HG03103 (cell line): ENCODE measurements at regions not wholly inside any gene's neighbourhood (a gene's known extent, or its start where the extent isn't known, plus 50 kb on each side); places are given as distances from the start of the nearest gene placed in this dataset.

ENCODE experiments used
- ATAC-seq: cut with Tn5 transposase; IDR thresholded peaks from one replicate; pipeline ENCODE4 v1.9.1; 2021; ENCODE audit warnings: low read depth; ENCODE audit not compliant: unreplicated experiment

DNA sequence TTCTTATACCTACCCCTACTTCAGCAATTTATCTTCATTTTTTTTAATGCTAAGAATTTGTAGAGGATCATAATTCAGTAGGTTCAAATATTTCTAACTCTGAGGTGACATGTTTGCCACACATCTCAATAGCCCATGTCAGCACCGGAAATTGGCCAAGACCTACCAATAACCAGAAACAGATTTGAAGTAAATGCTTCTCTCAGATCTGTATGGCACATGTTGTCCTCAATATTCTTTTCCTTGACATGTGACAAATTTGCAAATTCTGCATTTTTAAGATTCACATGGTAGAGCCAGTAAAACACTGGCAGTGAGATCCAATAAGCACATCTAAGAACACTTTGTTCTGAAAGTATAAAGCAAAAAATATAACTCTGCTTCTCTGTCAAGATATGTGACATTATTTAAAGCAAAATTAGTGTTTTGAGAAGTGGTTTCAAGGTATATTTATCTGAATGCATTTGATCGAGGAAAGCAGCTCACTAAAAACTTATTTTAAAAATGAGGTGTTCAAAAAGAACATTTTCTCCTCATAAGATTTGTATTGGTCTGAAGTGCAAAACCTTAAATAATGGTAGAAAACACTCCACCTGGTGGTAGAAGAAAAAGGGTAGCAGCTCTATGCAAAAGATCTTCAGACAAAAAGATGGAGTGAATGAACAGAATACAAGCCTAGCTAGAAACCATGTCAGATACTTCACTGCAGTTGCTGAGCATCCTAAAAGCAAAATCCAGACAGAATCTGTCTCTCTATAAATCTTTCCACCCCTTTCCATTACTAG lies 513.8 kb upstream of the FAM241A start:
- no peak for ATAC-seq

DNA sequence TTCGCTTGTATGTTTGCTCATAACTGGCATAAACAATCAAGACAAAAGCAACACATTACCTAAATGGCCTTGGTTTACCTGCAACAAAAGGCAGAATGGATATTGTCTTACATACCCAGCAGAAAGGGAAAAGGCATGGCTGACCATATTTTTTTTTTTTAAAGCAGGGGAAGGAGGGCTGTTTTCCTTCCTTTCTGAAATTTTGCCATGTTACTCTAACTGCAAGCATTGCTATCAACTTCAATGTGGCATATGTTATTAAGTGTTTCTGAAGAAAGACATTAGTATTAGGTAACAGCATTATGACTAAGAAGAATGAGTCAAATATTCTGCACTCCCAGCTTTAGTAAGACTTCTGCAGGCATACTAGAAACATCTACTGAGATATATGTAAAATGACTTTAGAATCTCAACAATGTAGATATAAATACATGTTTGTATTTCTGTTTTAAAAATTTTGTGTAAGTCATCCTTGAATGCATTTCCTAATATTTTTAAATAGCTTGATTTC lies 512.6 kb upstream of the FAM241A start:
- ATAC-seq, result no peak

DNA sequence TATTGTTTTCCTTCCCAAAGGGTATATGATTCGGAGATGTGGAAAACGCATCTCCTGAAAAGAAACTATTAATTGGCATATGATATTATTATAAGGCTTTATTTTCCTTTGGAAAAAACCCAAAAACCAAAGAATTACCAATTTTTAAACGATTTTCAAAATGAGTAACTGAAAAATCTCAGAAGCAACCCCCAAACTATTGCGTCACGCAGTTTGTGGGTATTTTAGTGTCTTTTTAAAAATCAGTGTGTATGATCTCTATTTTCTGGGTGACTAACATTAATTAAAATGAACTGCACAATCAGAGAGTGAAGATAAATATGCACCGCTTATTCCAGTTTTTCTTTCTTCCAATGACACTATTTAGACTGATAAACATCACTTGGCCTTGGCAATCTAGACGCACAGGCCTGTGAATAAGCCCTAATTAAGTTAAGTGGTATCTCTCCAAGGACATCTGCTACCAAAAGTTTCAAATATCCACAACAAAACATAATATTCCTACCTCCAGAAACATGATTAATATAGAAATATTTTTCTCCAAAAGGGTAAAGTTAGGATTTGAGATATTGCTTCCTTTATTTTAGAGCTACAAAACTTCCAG lies 511.5 kb upstream of the FAM241A start:
- ATAC-seq, result no peak

DNA sequence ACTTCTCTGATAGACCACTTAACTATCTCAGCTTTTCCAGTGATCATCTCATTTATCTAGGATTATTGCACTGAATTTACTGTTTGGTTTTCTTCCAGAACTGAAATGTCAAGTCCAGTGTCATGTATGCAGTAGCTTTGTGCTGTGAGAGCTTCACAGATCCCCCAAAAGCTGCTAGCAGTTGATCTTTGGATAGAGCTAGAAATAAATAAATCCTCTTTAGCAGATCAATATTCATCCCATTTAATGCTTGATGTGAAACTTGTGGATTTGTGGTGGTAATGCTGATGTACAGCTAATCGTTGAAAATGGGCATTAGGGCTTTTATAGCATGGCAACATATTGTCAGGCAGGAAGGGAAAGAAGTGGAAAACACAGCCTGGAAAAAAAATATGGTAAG lies 509.6 kb upstream of the FAM241A start:
- no peak for ATAC-seq

DNA sequence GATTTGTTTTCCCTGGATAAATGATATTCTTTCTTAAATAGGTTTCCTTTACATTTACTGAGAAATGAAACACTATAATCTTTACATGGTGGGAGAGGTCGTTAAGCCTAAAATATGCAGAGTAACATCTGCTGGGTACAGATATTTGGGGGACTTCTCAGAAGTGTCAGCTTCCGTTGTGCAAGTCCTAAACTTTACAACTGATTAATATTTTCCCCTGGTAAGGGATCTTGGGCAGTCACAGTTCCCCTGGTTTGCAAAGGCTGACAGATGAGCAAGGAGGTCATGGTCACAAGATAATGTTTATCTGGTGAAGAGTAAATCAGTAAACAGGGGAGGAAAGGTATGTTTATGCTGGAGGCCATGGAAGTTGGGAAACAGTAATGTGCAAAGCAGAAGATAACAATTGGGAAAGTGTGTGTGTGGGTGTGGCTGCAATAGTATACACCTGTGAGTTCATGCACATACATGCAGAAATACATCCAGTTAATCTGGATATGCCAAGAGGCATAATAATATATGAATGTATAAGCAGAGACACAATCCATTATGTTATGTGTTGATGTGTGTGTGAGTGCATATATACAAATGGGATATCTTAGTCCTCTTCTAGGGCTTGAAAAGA lies 508.2 kb upstream of the FAM241A start:
- ATAC-seq, result no peak

DNA sequence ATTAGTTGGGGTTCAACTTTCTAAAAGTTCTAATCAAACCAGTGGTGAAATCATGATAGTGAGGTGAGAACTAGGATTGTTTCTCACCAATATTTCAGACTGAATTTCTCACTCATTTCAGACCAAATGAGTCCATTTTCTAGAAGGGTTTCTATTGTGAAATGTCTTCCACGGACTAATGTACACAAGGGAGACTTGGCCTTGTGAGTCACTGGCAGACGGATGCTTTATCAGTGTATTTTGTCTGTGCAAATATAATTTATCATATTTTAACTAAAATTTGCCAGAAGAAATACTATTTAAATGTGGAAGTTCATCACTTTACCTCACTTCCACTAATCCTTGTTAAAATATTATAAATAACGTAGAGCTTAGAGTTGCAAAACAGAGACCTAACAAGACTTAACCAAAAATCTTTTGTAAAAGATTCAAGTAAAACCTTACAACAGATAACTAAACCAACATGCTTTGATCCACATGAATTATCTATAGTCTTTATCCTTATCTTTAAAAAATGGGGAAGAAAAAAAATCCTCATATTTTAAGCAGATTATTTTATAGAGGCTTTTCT lies 506.0 kb upstream of the FAM241A start:
- ATAC-seq, result no peak

DNA sequence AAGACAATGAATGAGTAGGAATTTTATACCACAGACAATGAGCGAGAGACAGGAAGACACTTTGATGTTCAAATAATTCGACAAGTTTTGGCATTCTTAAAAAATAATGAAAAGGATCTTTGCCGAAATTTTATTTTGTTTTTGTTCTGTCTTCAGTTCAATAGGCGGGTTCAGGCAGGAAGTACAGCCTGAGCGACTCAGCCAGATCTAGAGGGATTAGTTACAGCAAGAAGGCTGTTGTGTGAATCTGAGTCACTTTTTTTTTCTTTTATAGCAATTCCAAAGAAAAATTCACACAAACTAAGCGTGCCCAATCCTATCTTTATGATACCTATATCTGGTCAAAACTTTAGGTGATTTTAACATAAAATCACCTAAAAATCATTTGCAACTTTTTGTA lies 505.4 kb upstream of the FAM241A start:
- ATAC-seq, result no peak

DNA sequence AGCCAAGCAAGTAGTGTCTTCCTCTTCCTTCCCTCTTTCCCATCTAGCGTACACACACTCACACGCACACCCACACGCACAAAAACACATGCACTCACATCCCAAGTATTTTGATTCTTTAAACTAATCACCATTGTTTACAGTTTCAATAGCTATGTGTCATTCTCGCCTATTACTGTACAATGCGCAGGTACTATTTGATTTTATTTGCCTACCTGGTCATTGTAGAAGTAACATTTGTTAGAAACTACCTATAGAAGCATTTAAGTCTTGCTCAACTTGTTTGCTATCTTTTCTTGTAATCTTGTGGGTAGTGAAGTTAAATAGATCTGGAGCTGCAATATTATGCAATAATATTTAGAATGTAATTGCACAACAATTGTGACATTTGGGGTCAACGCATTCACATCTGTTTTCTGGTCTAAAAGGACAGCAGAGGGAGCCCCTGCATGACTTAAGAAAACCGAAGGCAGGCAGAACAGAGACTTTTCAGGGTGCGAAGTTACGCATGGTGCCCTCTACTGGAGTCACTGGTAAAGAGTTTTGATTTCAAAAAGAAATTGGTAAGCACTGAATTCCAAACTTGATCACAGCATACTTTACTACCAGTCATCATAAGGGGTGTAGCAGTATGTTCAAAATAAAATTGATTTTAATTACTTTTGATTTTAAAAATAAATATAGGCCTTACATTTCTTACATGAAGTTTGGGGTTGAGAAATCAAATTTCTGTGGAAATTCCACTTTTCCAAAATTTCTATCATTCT lies 503.3 kb upstream of the FAM241A start:
- ATAC-seq, result peak; percentile 96

DNA sequence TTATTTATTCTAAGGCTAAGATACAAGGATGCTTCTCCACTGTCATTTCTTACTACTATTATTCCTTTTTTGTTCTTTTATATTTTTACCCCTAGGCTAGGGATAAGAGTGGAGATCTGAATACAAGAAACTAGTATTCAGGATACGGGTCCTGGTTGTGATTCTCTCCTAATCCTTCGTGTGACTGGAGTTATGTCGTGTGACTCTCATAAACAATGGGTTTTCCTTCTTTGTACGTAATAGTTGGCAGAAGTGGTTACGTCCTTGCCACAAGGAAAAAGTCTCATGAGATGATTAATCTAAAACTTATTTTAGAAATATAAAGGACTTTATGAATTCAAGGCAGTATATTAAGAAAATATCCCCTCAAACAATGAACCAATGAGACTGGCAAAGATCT lies 497.2 kb upstream of the FAM241A start:
- no peak for ATAC-seq

DNA sequence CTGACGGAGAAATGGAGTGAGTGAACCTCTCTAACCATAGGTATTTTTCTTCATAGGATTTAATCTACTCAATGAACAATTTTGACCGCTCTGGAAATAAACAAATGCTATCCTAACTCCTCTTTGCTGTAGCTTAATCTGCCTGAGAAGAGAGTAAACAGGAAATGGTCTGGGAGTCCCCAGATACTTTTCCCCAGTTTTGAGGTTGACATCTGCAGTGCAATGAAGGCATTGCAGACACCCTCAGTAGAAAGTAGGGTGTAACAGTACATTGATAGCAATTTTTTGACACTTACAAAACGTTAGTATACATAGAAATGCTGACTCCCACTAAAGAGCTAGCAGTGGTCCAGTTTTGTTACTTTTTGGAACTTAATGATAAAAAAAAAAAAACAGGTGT lies 495.9 kb upstream of the FAM241A start:
- ATAC-seq, result no peak

DNA sequence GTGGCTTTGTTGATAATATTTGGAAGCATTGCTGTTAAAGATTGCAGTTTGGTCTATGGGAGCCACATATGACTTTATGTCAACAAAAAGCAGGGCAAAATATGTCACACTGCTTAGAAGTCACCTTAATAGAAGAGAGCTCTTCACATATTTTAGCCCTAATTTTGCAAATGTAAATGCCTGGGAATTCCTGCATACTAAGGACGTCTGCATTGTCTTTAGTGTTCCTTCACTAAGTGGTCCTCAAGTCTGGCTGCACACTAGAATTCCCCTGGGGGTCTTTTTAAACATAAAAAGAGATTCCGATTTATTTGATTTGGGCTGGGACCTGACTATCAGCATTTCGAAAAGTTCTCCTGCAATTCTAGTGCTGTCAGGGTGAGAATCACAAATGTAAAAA lies 495.1 kb upstream of the FAM241A start:
- no peak for ATAC-seq

DNA sequence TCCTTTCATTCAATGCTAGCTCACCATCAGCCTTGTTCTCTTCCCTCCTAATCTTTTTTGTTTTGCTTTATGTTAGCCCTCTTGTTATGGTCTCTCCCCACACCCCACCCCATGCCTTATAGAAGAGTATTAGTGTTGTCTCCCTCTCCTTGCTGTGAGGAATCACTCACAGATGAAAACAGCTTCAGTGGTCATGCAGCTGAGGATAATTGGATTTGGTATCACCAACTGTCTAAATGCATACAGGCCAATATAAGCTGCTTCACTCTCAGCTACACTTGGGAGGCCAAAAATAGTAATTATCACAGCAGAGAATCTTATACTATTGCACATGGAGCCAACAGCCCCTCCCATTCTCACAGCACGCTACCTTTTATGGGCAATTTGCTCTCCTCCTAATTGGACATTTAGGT lies 494.6 kb upstream of the FAM241A start:
- ATAC-seq, result no peak

DNA sequence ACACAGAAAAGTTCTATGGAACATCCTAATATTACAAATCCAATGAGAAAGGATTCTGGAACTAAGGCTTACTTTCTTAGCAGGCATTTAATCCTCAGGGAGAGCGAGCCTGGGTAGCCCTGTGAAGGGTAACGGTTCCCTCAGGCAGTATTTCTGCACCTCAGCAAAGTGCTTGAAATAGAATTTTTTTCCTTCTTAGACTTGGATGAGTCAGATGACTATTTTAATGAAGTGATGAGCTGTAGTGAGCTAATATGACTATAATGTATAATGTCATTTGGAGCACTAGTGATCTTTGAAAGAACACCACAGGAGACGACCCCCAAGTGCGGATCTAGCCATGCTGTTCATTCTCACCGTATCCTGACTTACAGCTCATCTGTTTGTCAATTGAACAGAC lies 493.0 kb upstream of the FAM241A start:
- ATAC-seq, result no peak

DNA sequence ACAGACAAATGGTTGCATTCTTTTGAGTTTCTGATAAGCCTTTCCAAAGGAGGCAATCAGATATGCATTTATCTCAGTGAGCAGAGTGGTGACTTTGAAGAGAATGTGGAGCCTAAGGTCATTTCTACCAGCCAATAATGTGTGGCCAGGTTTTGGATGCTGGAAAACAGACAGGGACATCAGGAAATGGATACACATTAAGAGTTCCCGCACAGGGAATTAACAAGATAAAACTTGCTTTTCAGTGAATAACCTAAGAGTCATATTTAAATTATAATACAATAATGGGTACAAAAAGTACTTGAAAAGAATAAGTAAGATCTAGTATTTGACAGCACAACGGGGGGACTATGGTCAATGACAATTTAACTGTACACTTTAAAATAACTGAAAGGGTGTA lies 492.3 kb upstream of the FAM241A start:
- no peak for ATAC-seq

DNA sequence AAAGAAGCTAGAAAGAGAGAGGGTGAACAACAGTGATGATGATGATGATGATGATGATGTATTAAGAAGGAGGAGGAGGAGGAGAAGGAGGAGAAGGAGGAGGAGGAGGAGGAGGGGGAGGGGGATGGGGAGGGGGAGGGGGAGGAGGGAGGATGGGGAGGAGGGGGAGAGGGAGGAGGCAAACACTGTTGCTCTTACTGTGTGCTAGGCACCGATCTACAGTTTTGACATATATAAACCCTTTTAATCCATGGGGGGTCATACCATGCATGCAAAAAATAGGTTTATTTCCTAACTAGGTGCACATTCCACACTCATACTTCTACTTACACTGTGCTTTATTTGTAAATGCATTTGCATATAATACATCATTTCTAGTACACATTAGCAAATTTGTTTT lies 482.8 kb upstream of the FAM241A start:
- no peak for ATAC-seq

DNA sequence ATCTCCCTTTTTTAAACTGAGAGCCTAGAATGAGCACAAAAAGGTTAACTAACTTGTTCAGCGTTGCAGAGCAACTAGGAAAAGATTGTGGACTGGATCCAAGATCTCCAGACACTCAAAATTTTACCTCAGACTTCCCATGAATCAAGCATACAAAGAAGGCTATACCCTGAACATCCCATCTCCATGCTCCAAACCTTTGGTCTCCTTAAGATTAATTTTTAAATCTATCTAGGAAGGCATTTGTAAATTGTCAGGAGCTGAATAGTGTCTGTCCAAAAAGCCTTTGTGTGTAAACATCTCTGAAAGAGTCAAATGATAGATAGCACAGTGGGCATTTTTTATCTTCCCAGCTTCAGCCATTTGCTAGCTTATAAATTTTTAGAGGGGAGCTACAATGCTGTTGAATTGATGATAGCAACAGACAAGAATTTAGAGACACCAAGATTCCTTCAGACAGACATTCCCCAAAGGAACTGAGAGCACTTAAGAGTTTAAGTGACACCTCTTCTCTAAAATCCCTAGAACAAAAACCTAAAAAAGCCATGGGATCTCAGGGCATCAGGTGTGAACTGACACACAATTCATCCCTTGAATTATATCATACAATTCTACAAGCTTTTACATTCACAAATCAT lies 480.8 kb upstream of the FAM241A start:
- ATAC-seq, result no peak

DNA sequence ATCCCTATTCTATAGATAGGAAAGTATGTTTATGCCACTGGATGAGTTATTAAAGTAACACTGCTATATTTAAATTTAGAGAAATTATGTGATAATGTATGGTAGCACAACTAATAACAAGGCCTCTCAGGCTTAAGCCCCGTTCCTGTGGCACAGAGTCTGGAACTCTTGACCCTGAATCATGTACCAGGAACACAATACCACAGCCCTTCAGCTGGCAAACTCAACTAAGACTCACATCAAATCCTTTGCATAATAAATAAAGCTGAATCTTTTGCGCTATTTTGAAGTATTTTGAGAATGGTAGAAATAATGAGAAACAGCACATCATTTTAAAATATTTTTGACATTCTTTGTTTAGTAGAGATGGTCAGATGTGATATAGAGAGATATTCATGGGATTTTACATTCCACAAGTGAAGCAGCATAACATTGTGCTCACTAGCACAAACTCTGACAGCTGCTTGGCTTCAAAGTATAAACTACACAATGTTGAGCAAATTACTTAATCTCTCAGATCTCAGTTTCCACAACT lies 478.4 kb upstream of the FAM241A start:
- no peak for ATAC-seq

DNA sequence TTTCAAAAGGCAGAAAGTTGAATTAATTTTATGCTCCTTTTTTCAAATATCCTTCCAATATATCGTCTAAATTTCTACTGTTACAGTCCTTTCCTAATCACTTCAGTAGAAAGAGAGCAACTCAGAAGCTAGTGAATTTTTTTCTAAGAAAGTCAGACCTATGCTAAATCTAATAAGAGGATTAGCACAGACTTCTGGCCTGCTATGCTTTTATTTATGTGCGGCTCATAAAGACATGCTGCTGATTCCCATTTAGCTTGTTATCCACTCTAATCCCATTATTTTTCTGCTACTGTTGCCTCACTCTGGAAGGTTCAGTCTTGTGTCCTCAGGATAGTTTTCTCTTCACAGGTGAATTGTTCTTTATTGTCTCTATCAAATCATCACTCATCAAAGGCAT lies 473.5 kb upstream of the FAM241A start:
- ATAC-seq, result no peak

DNA sequence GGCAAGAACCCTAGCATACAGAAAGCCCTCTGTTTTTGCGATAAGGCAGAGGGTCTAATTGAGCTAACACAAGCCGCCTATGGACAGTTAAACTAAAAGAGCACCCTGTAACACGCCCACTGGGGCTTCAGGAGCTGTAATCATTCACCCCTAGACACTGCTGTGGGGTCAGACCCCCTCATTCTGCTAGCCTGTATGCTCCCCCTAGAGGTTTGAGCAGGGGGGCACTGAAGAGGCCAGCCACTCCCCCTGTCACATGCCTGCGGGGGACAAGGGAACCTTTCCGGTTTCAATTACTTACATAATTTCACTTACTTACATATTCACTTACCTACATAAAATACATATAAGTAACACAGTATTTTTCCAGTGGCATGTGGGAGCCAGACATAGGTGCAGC lies 469.5 kb upstream of the FAM241A start:
- ATAC-seq, result no peak

DNA sequence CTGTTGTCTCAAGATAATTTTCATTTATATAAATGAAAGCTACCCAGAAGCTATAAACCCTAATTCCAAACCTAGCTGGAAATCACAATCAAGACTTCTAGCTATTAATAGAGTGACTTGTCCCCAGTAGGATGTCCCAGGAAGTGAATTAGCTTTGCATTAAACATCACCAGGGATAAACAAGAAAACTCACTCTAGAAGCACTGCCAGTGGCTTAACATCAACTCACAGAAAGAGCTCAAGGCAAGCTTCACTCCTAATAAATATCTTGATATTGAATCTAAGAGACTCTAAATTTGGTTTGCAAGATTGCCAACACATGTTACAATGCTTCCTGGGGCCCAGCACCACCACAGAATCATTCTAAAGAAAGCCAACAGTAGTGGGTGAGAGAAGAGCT lies 468.7 kb upstream of the FAM241A start:
- no peak for ATAC-seq
